NB4 (cell line): ENCODE measurements at regions not wholly inside any gene's neighbourhood (a gene's known extent, or its start where the extent isn't known, plus 50 kb on each side); places are given as distances from the start of the nearest gene placed in this dataset.

Experiments
- CTCF ChIP-seq: IDR thresholded peaks from one replicate; pipeline ENCODE4 v1.5.1; 2012; ENCODE audit warnings: low read depth, low read length
- POLR2A ChIP-seq: IDR thresholded peaks from 2 replicates; pipeline ENCODE4 v1.6.1; 2011; ENCODE audit warnings: mild to moderate bottlenecking; ENCODE audit not compliant: insufficient read length; ENCODE audit errors: extremely low read depth

GRCh38 chr4:26075583-26075982 lies 161.6 kb downstream of the SMIM20 start:
- TF ChIP-seq POLR2A (no peak), CTCF (no peak)
